ENCODE measurements at regions not wholly inside any gene's neighbourhood (a gene's known extent, or its start where the extent isn't known, plus 50 kb on each side); places are given as distances from the start of the nearest gene placed in this dataset.

DNA sequence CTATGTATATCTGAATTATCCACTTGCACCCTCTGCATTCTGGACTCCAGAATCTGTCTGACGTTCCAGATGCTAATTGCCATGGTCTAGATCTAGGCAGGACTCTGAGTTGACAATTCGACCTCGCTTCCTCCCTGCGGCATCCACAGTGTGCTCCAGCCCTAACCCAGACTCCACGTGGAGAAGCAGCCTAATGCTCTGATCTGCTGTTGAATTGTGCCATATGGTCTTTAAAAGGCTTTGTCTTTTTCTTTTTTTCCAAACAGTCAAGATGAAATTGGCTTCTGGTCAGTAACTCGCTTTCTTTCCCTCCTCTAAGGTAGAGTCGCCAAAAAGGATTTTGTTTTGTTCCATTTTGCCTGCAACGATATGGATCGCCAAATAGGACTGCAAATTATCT is 752.6 kb upstream of the ID2 start:
- TF ChIP-seq, protein P1, sequence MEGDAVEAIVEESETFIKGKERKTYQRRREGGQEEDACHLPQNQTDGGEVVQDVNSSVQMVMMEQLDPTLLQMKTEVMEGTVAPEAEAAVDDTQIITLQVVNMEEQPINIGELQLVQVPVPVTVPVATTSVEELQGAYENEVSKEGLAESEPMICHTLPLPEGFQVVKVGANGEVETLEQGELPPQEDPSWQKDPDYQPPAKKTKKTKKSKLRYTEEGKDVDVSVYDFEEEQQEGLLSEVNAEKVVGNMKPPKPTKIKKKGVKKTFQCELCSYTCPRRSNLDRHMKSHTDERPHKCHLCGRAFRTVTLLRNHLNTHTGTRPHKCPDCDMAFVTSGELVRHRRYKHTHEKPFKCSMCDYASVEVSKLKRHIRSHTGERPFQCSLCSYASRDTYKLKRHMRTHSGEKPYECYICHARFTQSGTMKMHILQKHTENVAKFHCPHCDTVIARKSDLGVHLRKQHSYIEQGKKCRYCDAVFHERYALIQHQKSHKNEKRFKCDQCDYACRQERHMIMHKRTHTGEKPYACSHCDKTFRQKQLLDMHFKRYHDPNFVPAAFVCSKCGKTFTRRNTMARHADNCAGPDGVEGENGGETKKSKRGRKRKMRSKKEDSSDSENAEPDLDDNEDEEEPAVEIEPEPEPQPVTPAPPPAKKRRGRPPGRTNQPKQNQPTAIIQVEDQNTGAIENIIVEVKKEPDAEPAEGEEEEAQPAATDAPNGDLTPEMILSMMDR (IDR thresholded peaks at IDR 0.05) = no peak
- no peak for TF ChIP-seq POLR2A (IDR thresholded peaks at IDR 0.05; ENCODE audit: low read depth)

Data from esophagus muscularis mucosa (tissue), 3 donors.